WI38 (cell line): ENCODE measurements at regions not wholly inside any gene's neighbourhood (a gene's known extent, or its start where the extent isn't known, plus 50 kb on each side); places are given as distances from the start of the nearest gene placed in this dataset.

Source experiments
- H3K4me3 ChIP-seq: 2 replicates; pipeline ENCODE4 v1.5.1; 2011; ENCODE audit warnings: low read depth, mild to moderate bottlenecking, control low read depth, low read length
- CTCF ChIP-seq: IDR thresholded peaks from 2 replicates; pipeline ENCODE4 v1.5.1; 2012; ENCODE audit warnings: low read depth, mild to moderate bottlenecking, control low read depth, low read length

GRCh38 chr2:34261701-34262100, 662.6 kb upstream of the FAM98A start:
- TF ChIP-seq CTCF: no peak

GRCh38 chr2:34254272-34254878, 655.3 kb upstream of the FAM98A start:
- TF ChIP-seq CTCF: no peak
- no peak overlapping the region for H3K4me3 ChIP-seq

More at GRCh38 chr2:34261701-34262100, 662.6 kb upstream of the FAM98A start:
- H3K4me3 ChIP-seq: no peak overlapping the region

GRCh38 chr2:34252111-34252510, 653.0 kb upstream of the FAM98A start:
- TF ChIP-seq CTCF: no peak
- no peak overlapping the region for H3K4me3 ChIP-seq

- H3K4me3 ChIP-seq: no peak overlapping the region
Measured at GRCh38 chr2:34251578-34251977, 652.5 kb upstream of the FAM98A start.

GRCh38 chr2:34244195-34244594, 645.1 kb upstream of the FAM98A start:
- TF ChIP-seq CTCF: no peak
- no peak overlapping the region for H3K4me3 ChIP-seq

More at GRCh38 chr2:34251578-34251977, 652.5 kb upstream of the FAM98A start:
- TF ChIP-seq CTCF: no peak

GRCh38 chr2:34242763-34243123, 643.6 kb upstream of the FAM98A start:
- no peak for TF ChIP-seq CTCF
- no peak overlapping the region for H3K4me3 ChIP-seq

- no peak for TF ChIP-seq CTCF
- H3K4me3 ChIP-seq: no peak overlapping the region
Measured at GRCh38 chr2:34241905-34242762, 643.0 kb upstream of the FAM98A start.
